HK-2 (cell line): ENCODE measurements at regions not wholly inside any gene's neighbourhood (a gene's known extent, or its start where the extent isn't known, plus 50 kb on each side); places are given as distances from the start of the nearest gene placed in this dataset.
"Not testable (repeated sequence)": the region's sequence is repeated elsewhere in the genome, so short reads cannot be mapped to it uniquely, and the experiment has no call there.

Experiments
- DNase-seq: peaks from one replicate; pipeline ENCODE4 v3.0.0-alpha.2; 2018; ENCODE audit not compliant: unreplicated experiment

DNA sequence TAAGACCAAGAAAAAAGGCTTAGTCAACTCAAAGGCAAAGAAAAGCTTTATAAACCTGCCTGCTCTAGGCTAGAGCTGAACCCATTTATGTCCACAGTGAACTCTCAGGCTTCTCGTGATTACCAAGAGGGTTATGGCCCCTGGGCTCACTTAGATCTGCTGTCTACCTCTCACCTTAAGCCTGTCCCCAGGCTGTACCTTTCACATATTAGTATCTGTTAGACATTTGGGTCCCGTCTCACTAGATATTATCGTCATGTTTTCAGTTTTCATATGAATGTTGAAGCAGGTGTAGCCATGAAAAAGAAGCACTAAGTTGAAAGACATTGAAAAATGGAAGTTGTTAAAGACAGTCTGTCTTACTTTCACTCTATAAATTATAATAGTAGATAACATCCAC, 75.2 kb upstream of the COX7C start:
- DNase-seq: no peak

GRCh38 chr5:86546044-86546443, 71.7 kb upstream of the COX7C start:
- DNase-seq: no peak

GRCh38 chr5:86546582-86546981, 71.2 kb upstream of the COX7C start:
- no peak for DNase-seq

- DNase-seq: no peak
These were observed 63.1 kb upstream of the COX7C start for GRCh38 chr5:86554638-86555037.

GRCh38 chr5:86557920-86558319, 59.8 kb upstream of the COX7C start:
- DNase-seq: no peak

- DNase-seq: peak; percentile 14
These were observed 52.4 kb upstream of the COX7C start for GRCh38 chr5:86565197-86565789.

DNA sequence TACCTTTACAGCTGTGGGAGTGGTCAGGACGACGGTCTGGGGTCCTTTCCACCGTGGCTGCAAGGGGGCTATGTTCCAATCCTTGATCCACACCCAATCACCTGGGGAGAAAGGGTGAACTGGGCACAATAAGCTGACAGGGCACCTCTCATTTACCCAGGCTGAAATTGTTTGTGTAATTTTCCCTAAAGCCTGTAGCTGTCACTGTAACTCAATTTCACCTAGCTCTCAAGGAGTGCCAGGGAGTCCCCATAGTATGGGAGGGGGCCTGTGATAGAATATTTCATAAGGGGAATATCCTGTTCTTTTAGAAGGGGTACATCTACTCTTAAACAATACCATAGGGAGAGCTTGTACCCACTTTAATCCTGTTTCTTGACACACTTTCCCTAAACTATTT, 51.7 kb upstream of the COX7C start:
- DNase-seq: not testable (repeated sequence)
